ENCODE measurements at regions not wholly inside any gene's neighbourhood (a gene's known extent, or its start where the extent isn't known, plus 50 kb on each side); places are given as distances from the start of the nearest gene placed in this dataset.

- TF ChIP-seq CTCF (conservative IDR thresholded peaks at IDR 0.05) = no peak
- no peak overlapping the region for H3K27ac ChIP-seq
Measured at GRCh38 chr11:119895981-119896380, 167.0 kb upstream of the NECTIN1 start.

GRCh38 chr11:119894916-119895315 is 165.9 kb upstream of the NECTIN1 start:
- H3K27ac ChIP-seq = no peak overlapping the region
- TF ChIP-seq CTCF (conservative IDR thresholded peaks at IDR 0.05) = no peak

GRCh38 chr11:119892311-119892808 is 163.4 kb upstream of the NECTIN1 start:
- no peak for TF ChIP-seq CTCF (conservative IDR thresholded peaks at IDR 0.05)
- H3K27ac ChIP-seq = no peak overlapping the region

GRCh38 chr11:119891055-119891768 is 162.2 kb upstream of the NECTIN1 start:
- TF ChIP-seq CTCF (conservative IDR thresholded peaks at IDR 0.05) = no peak
- H3K27ac ChIP-seq = no peak overlapping the region; the same call in 1 of the 2 replicates

- H3K27ac ChIP-seq = no peak overlapping the region
- TF ChIP-seq CTCF (conservative IDR thresholded peaks at IDR 0.05) = no peak
Measured at GRCh38 chr11:119890466-119890865, 161.5 kb upstream of the NECTIN1 start.

- TF ChIP-seq CTCF (conservative IDR thresholded peaks at IDR 0.05) = no peak
- H3K27ac ChIP-seq = no peak overlapping the region
Measured at GRCh38 chr11:119889728-119890280, 160.8 kb upstream of the NECTIN1 start.

GRCh38 chr11:119889111-119889510 is 160.1 kb upstream of the NECTIN1 start:
- H3K27ac ChIP-seq = no peak overlapping the region
- TF ChIP-seq CTCF (conservative IDR thresholded peaks at IDR 0.05) = no peak

All from VCaP (cell line).